K562 (cell line): ENCODE measurements at regions not wholly inside any gene's neighbourhood (a gene's known extent, or its start where the extent isn't known, plus 50 kb on each side); places are given as distances from the start of the nearest gene placed in this dataset.

Source experiments
- ATAC-seq: fragments of 200-7000 bp; cut with Tn5 transposase; 3 replicates; pipeline ENCODE4 v1.9.1; 2020; ENCODE audit warnings: moderate library complexity
- BruUV-seq: library from RNA; stranded (reverse); fragments of 400-500 nt; replicated peaks from 2 replicates; lab custom pipeline; 2021; lab: Mats Ljungman, UMichigan
- CTCF ChIA-PET: fragments of 300-600 bp; formaldehyde crosslinking; extraction: SDS; loops from one replicate; lab custom pipeline; 2021; ENCODE audit warnings: low intra/inter-chr PET ratio; lab: Yijun Ruan, JAX
- POLR2A ChIA-PET: fragments of 300-600, 350-650 bp; sonication (Branson Sonifier 250); formaldehyde crosslinking; extraction: SDS; loops from one replicate; lab custom pipeline; 2021; ENCODE audit warnings: antibody characterized with exemption, inconsistent platforms; lab: Yijun Ruan, JAX
- DNase-seq, 4 experiments: peaks; one replicate each; pipeline versions ENCODE4 v3.0.0 to v3.0.0-alpha.2; 2011 to 2018; ENCODE audit warnings: low spot score in 3 of 4, mixed read lengths in 3 of 4; ENCODE audit errors: extremely low read depth in 1 of 4
- FAIRE-seq: peaks from 2 replicates; lab custom pipeline; 2011; peaks lifted over from hg19 to GRCh38; lab: Jason Lieb, UNC
- H2AFZ ChIP-seq: 2 replicates; pipeline ENCODE4 v1.6.0; 2011; ENCODE audit warnings: low read depth, low read length, control low read depth, inconsistent platforms
- H3K27ac ChIP-seq: fragments of 200-600 bp; 3 replicates; pipeline ENCODE4 v1.8.0; 2011; ENCODE audit warnings: low read depth, mild to moderate bottlenecking, control low read depth, inconsistent platforms, low read length, moderate library complexity, mixed read lengths; ENCODE audit errors: extremely low read depth
- H3K27me3 ChIP-seq, 2 experiments: fragments of 300-600 bp in 1 of 2; 2 replicates in 1 of 2; 3 replicates in 1 of 2; pipeline versions ENCODE4 v1.6.0 to v1.8.0; 2011; ENCODE audit warnings: inconsistent platforms in 2 of 2, low read length in 2 of 2, mild to moderate bottlenecking in 1 of 2, mixed read lengths in 1 of 2, moderate library complexity in 1 of 2; ENCODE audit not compliant: control insufficient read depth in 2 of 2, insufficient read depth in 2 of 2
- H3K36me3 ChIP-seq: fragments of 300-600 bp; 3 replicates; pipeline ENCODE4 v1.8.0; 2011; ENCODE audit warnings: mild to moderate bottlenecking, low read length, inconsistent platforms; ENCODE audit not compliant: control insufficient read depth, insufficient read depth
- H3K4me1 ChIP-seq, 2 experiments: fragments of 200-600 bp in 1 of 2; replicated peaks in 1 of 2; 2 replicates in 1 of 2; 3 replicates in 1 of 2; pipeline versions ENCODE4 v1.5.1 to v1.8.0; 2011; ENCODE audit warnings: inconsistent platforms in 2 of 2, low read length in 2 of 2, mild to moderate bottlenecking in 1 of 2, mixed read lengths in 1 of 2, moderate library complexity in 1 of 2; ENCODE audit not compliant: control insufficient read depth in 2 of 2, insufficient read depth in 2 of 2
- H3K4me2 ChIP-seq: 2 replicates; pipeline ENCODE4 v1.6.1; 2011; ENCODE audit warnings: low read length, control low read depth, inconsistent platforms, mixed read lengths; ENCODE audit not compliant: insufficient read depth
- H3K4me3 ChIP-seq: fragments of 200-600 bp; sonication (generic), shearing (Covaris generic); 2 replicates; pipeline ENCODE4 v1.5.1; 2016; ENCODE audit warnings: control low read depth, inconsistent platforms
- H3K79me2 ChIP-seq: fragments of 200-600 bp; 3 replicates; pipeline ENCODE4 v1.8.0; 2011; ENCODE audit warnings: low read length, inconsistent platforms; ENCODE audit not compliant: control insufficient read depth, insufficient read depth
- H3K9ac ChIP-seq, 2 experiments: 2 replicates each; pipeline versions ENCODE4 v1.6.0 to v1.6.1; 2011; ENCODE audit warnings: low read depth in 2 of 2, low read length in 2 of 2, control low read depth in 1 of 2, inconsistent platforms in 1 of 2, mild to moderate bottlenecking in 1 of 2, mixed read lengths in 1 of 2; ENCODE audit not compliant: insufficient read depth in 1 of 2
- H3K9me1 ChIP-seq: one replicate; pipeline ENCODE4 v1.6.0; 2011; ENCODE audit warnings: inconsistent platforms, mild to moderate bottlenecking, low read length, moderate library complexity; ENCODE audit not compliant: control insufficient read depth, insufficient read depth
- H3K9me3 ChIP-seq: replicated peaks from 2 replicates; pipeline ENCODE4 v1.5.1; 2011; ENCODE audit warnings: low read depth, low read length, inconsistent platforms; ENCODE audit not compliant: control insufficient read depth, insufficient read depth
- H4K20me1 ChIP-seq: replicated peaks from 2 replicates; pipeline ENCODE4 v1.6.1; 2011; ENCODE audit warnings: low read length, inconsistent platforms, mixed read lengths; ENCODE audit not compliant: control insufficient read depth, insufficient read depth
- CBX3 ChIP-seq, 2 experiments: IDR thresholded peaks; 1 replicate in 1 of 2; 2 replicates in 1 of 2; pipeline ENCODE4 v1.6.1; 2012; ENCODE audit warnings: inconsistent platforms in 2 of 2, low read length in 2 of 2, borderline replicate concordance in 1 of 2, control low read depth in 1 of 2
- DEAF1 ChIP-seq: fragments of 450-650 bp; formaldehyde crosslinking; IDR thresholded peaks from 2 replicates; pipeline ENCODE4 v1.4.0; 2020; ENCODE audit warnings: mild to moderate bottlenecking, moderate library complexity
- FIP1L1 ChIP-seq: fragments of 200-400 bp; formaldehyde crosslinking; IDR thresholded peaks from 2 replicates; pipeline ENCODE4 v1.6.1; 2018; ENCODE audit warnings: mild to moderate bottlenecking, low read depth, low read length; ENCODE audit not compliant: poor library complexity, severe bottlenecking
- HLTF ChIP-seq: fragments of 450-650 bp; IDR thresholded peaks from 2 replicates; pipeline ENCODE4 v1.6.1; 2016
- HOMEZ ChIP-seq: fragments of 250-450 bp; sonication (Bioruptor Pico); IDR thresholded peaks from 2 replicates; pipeline ENCODE4 v1.4.0; 2020; ENCODE audit warnings: mild to moderate bottlenecking, moderate library complexity
- JUNB ChIP-seq: fragments of 450-650 bp; formaldehyde crosslinking; conservative IDR thresholded peaks from 2 replicates; pipeline ENCODE4 v1.4.0; 2020; ENCODE audit warnings: mild to moderate bottlenecking
- RBM39 ChIP-seq: fragments of 200-400 bp; formaldehyde crosslinking; optimal IDR thresholded peaks from 2 replicates; pipeline ENCODE3; 2018; ENCODE audit warnings: low read depth, low read length
- SLC30A9 ChIP-seq: fragments of 250-450 bp; sonication (Bioruptor Pico); IDR thresholded peaks from 2 replicates; pipeline ENCODE4 v1.8.0; 2022; ENCODE audit warnings: mild to moderate bottlenecking, moderate library complexity
- SRSF7 ChIP-seq: fragments of 200-400 bp; formaldehyde crosslinking; optimal IDR thresholded peaks from 2 replicates; pipeline ENCODE3; 2017; ENCODE audit warnings: mild to moderate bottlenecking, low read depth, low read length
- ZNF431 ChIP-seq: sonication (generic); formaldehyde crosslinking; IDR thresholded peaks from 2 replicates; pipeline ENCODE4 v1.8.0; 2022; ENCODE audit warnings: mild to moderate bottlenecking, missing genetic modification reagents
- WGBS: fragments of 100-300 bp; shearing (Covaris generic); methylation state at CpG from one replicate; pipeline ENCODE4 v1.1.6; 2016; ENCODE audit warnings: low coverage, mixed read lengths; ENCODE audit not compliant: insufficient coverage; ENCODE audit errors: missing lambda C conversion rate; 5-methylcytosine and 5-hydroxymethylcytosine counted together
- in situ Hi-C: fragments of 300-500 bp; cut with MboI; formaldehyde crosslinking; loops from 4 replicates; pipeline ENCODE4 v1.15.0; 2018; ENCODE audit warnings: inconsistent platforms, mixed read lengths
- intact Hi-C: fragments of 100-400 bp; cut with micrococcal nuclease; formaldehyde crosslinking; loops from 2 replicates; pipeline ENCODE4 v1.14.2; 2022
- TF ChIP-seq, protein P1 (sequence below): sonication (generic); formaldehyde crosslinking; IDR thresholded peaks from 2 replicates; pipeline ENCODE4 v1.8.0; 2022; ENCODE audit warnings: mild to moderate bottlenecking, missing genetic modification reagents
- TF ChIP-seq, protein P2 (sequence below): fragments of 150-350 bp; conservative IDR thresholded peaks from 2 replicates; pipeline ENCODE4 v1.6.1; 2014; ENCODE audit warnings: low read length

GRCh38 chr10:118856106-118856505, 101.3 kb upstream of the CACUL1 start:
- CTCF ChIA-PET = no interaction called here

More at GRCh38 chr10:118856106-118856505, 101.3 kb upstream of the CACUL1 start:
- no peak overlapping the region for H3K27ac ChIP-seq
- H4K20me1 ChIP-seq = no peaks in the 10 kb centered on the region
- H3K9me1 ChIP-seq = no peaks in the 10 kb centered on the region
- no peaks in the 10 kb centered on the region for H3K4me1 ChIP-seq
- DNase-seq (no peak), FAIRE-seq (no peak), ATAC-seq (no peak)
- no peak overlapping the region for H3K9ac ChIP-seq
- TF ChIP-seq JUNB (CRISPR knock-in tag) = no peak
- TF ChIP-seq, protein P1, sequence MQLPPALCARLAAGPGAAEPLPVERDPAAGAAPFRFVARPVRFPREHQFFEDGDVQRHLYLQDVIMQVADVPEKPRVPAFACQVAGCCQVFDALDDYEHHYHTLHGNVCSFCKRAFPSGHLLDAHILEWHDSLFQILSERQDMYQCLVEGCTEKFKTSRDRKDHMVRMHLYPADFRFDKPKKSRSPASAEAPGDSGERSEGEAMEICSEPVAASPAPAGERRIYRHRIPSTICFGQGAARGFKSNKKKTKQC (CRISPR knock-in tag) = no peak
- TF ChIP-seq HLTF = no peak
- no peak for TF ChIP-seq DEAF1 (CRISPR knock-in tag)
- TF ChIP-seq RBM39 = no peak
- no peak for TF ChIP-seq SRSF7
- TF ChIP-seq, protein P2, sequence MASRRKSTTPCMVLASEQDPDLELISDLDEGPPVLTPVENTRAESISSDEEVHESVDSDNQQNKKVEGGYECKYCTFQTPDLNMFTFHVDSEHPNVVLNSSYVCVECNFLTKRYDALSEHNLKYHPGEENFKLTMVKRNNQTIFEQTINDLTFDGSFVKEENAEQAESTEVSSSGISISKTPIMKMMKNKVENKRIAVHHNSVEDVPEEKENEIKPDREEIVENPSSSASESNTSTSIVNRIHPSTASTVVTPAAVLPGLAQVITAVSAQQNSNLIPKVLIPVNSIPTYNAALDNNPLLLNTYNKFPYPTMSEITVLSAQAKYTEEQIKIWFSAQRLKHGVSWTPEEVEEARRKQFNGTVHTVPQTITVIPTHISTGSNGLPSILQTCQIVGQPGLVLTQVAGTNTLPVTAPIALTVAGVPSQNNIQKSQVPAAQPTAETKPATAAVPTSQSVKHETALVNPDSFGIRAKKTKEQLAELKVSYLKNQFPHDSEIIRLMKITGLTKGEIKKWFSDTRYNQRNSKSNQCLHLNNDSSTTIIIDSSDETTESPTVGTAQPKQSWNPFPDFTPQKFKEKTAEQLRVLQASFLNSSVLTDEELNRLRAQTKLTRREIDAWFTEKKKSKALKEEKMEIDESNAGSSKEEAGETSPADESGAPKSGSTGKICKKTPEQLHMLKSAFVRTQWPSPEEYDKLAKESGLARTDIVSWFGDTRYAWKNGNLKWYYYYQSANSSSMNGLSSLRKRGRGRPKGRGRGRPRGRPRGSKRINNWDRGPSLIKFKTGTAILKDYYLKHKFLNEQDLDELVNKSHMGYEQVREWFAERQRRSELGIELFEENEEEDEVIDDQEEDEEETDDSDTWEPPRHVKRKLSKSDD = no peak
- no peak for TF ChIP-seq SLC30A9 (CRISPR knock-in tag)
- TF ChIP-seq ZNF431 (CRISPR knock-in tag) = no peak
- TF ChIP-seq CBX3 (IDR thresholded peaks at IDR 0.05; ENCODE audit: borderline replicate concordance in 1 of 2, low read length in 2 of 2) = no peak
- no peak for TF ChIP-seq HOMEZ (CRISPR knock-in tag)
- TF ChIP-seq FIP1L1 = no peak
- in situ Hi-C loops = no loop called here
- no peak overlapping the region for H3K4me2 ChIP-seq
- peaks cover 0 to 12% of the 10 kb centered on the region in 2 experiments; a peak in 2 of 5 replicates for H3K27me3 ChIP-seq
- intact Hi-C loops = no loop called here
- no peak overlapping the region for H3K4me3 ChIP-seq
- BruUV-seq = no TSS peak
- no peak overlapping the region for H2AFZ ChIP-seq
- H3K36me3 ChIP-seq = no peaks in the 10 kb centered on the region
- no peaks in the 10 kb centered on the region for H3K9me3 ChIP-seq
- 0% methylated on average over 1 of the region's 3 CpGs for WGBS
- H3K79me2 ChIP-seq = no peaks in the 10 kb centered on the region
- POLR2A ChIA-PET = no interaction called here
